ENCODE measurements at regions not wholly inside any gene's neighbourhood (a gene's known extent, or its start where the extent isn't known, plus 50 kb on each side); places are given as distances from the start of the nearest gene placed in this dataset.

- DNase-seq (ENCODE audit: low read depth, low spot score): no peak
Measured at GRCh38 chr16:76612497-76612896, 335.3 kb downstream of the CNTNAP4 start.

GRCh38 chr16:76614269-76614668, 337.1 kb downstream of the CNTNAP4 start:
- no peak for DNase-seq (ENCODE audit: low read depth, low spot score)

GRCh38 chr16:76622876-76623275, 345.7 kb downstream of the CNTNAP4 start:
- no peak for DNase-seq (ENCODE audit: low read depth, low spot score)

GRCh38 chr16:76634847-76635697, 357.9 kb downstream of the CNTNAP4 start:
- no peak for DNase-seq (ENCODE audit: low read depth, low spot score)

GRCh38 chr16:76639685-76640289, 362.6 kb downstream of the CNTNAP4 start:
- no peak for DNase-seq (ENCODE audit: low read depth, low spot score)

GRCh38 chr16:76650582-76650981, 373.4 kb downstream of the CNTNAP4 start:
- DNase-seq (ENCODE audit: low read depth, low spot score): no peak

- no peak for DNase-seq (ENCODE audit: low read depth, low spot score)
Measured at GRCh38 chr16:76653390-76654026, 376.3 kb downstream of the CNTNAP4 start.

- DNase-seq (ENCODE audit: low read depth, low spot score): no peak
Measured at GRCh38 chr16:76654088-76654820, 377.1 kb downstream of the CNTNAP4 start.

GRCh38 chr16:76656994-76657393, 379.8 kb downstream of the CNTNAP4 start:
- DNase-seq (ENCODE audit: low read depth, low spot score): no peak

GRCh38 chr16:76661691-76662235, 384.6 kb downstream of the CNTNAP4 start:
- no peak for DNase-seq (ENCODE audit: low read depth, low spot score)

GRCh38 chr16:76665571-76666275, 388.5 kb downstream of the CNTNAP4 start:
- DNase-seq (ENCODE audit: low read depth, low spot score): no peak

- no peak for DNase-seq (ENCODE audit: low read depth, low spot score)
Measured at GRCh38 chr16:76668207-76668725, 391.1 kb downstream of the CNTNAP4 start.

- DNase-seq (ENCODE audit: low read depth, low spot score): no peak
Measured at GRCh38 chr16:76669288-76669687, 392.1 kb downstream of the CNTNAP4 start.

- DNase-seq (ENCODE audit: low read depth, low spot score): no peak
Measured at GRCh38 chr16:76670125-76670857, 393.1 kb downstream of the CNTNAP4 start.

GRCh38 chr16:76676356-76676755, 399.2 kb downstream of the CNTNAP4 start:
- DNase-seq (ENCODE audit: low read depth, low spot score): no peak

GRCh38 chr16:76681296-76681695, 404.1 kb downstream of the CNTNAP4 start:
- DNase-seq (ENCODE audit: low read depth, low spot score): no peak

GRCh38 chr16:76683051-76683450, 405.9 kb downstream of the CNTNAP4 start:
- DNase-seq (ENCODE audit: low read depth, low spot score): no peak

GRCh38 chr16:76696876-76697275, 419.7 kb downstream of the CNTNAP4 start:
- no peak for DNase-seq (ENCODE audit: low read depth, low spot score)

- no peak for DNase-seq (ENCODE audit: low read depth, low spot score)
Measured at GRCh38 chr16:76705892-76706291, 428.7 kb downstream of the CNTNAP4 start.

GRCh38 chr16:76713191-76713590, 436.0 kb downstream of the CNTNAP4 start:
- DNase-seq (ENCODE audit: low read depth, low spot score): no peak

All from pulmonary artery endothelial cell (primary cell).